Hepatocyte (in vitro differentiated cells): ENCODE measurements at regions not wholly inside any gene's neighbourhood (a gene's known extent, or its start where the extent isn't known, plus 50 kb on each side); places are given as distances from the start of the nearest gene placed in this dataset.

Experiments
- DNase-seq: peaks from one replicate; pipeline ENCODE4 v3.0.0-alpha.2; 2016; ENCODE audit warnings: low spot score
- H2AFZ ChIP-seq: fragments of 200-600 bp; sonication (generic); 2 replicates; pipeline ENCODE4 v1.6.0; 2016; ENCODE audit warnings: antibody characterized with exemption, mild to moderate bottlenecking
- H3K27ac ChIP-seq: fragments of 200-600 bp; sonication (generic); 2 replicates; pipeline ENCODE4 v1.5.1; 2016; ENCODE audit warnings: mild to moderate bottlenecking
- H3K27me3 ChIP-seq: fragments of 200-600 bp; sonication (generic); 2 replicates; pipeline ENCODE4 v1.6.1; 2016
- H3K36me3 ChIP-seq: fragments of 200-600 bp; sonication (generic); replicated peaks from 2 replicates; pipeline ENCODE4 v1.5.1; 2016; ENCODE audit warnings: low read depth; ENCODE audit not compliant: insufficient read depth
- H3K4me1 ChIP-seq: fragments of 200-600 bp; sonication (generic); 2 replicates; pipeline ENCODE4 v1.5.1; 2016; ENCODE audit warnings: mild to moderate bottlenecking, moderate library complexity; ENCODE audit not compliant: insufficient read depth
- H3K4me2 ChIP-seq: fragments of 200-600 bp; sonication (generic); 2 replicates; pipeline ENCODE4 v1.6.0; 2016
- H3K4me3 ChIP-seq: fragments of 200-600 bp; sonication (generic); 2 replicates; pipeline ENCODE4 v1.5.1; 2016; ENCODE audit warnings: mild to moderate bottlenecking
- H3K79me2 ChIP-seq: fragments of 200-600 bp; sonication (generic); 2 replicates; pipeline ENCODE4 v1.6.0; 2017; ENCODE audit warnings: mild to moderate bottlenecking
- H3K9me2 ChIP-seq: fragments of 200-600 bp; sonication (generic); replicated peaks from 2 replicates; pipeline ENCODE4 v1.6.0; 2017; ENCODE audit warnings: mild to moderate bottlenecking; ENCODE audit not compliant: insufficient read depth
- H3K9me3 ChIP-seq: fragments of 200-600 bp; sonication (generic); 2 replicates; pipeline ENCODE4 v1.5.1; 2016; ENCODE audit warnings: low read depth, mild to moderate bottlenecking
- H4K20me1 ChIP-seq: fragments of 200-600 bp; sonication (generic); 2 replicates; pipeline ENCODE4 v1.6.0; 2016; ENCODE audit warnings: mild to moderate bottlenecking; ENCODE audit not compliant: insufficient read depth, poor library complexity, severe bottlenecking
- EZH2 ChIP-seq: fragments of 200-600 bp; sonication (generic); IDR thresholded peaks from 2 replicates; pipeline ENCODE4 v1.6.1; 2016; ENCODE audit warnings: antibody characterized with exemption, mild to moderate bottlenecking, borderline replicate concordance
- EZH2phosphoT487 ChIP-seq: fragments of 200-600 bp; sonication (generic); IDR thresholded peaks from one replicate; pipeline ENCODE4 v1.6.1; 2018; ENCODE audit warnings: antibody characterized with exemption, mild to moderate bottlenecking, low read depth, moderate library complexity; ENCODE audit not compliant: unreplicated experiment, severe bottlenecking
- WGBS: methylation state at CpG from one replicate; pipeline ENCODE4 v1.1.6; 2016; ENCODE audit warnings: low lambda C conversion rate; ENCODE audit errors: missing lambda C conversion rate; 5-methylcytosine and 5-hydroxymethylcytosine counted together
- TF ChIP-seq, protein P1 (sequence below): fragments of 200-600 bp; sonication (generic); IDR thresholded peaks from 2 replicates; pipeline ENCODE4 v1.5.1; 2016; ENCODE audit warnings: antibody characterized with exemption, mild to moderate bottlenecking; ENCODE audit not compliant: poor library complexity

DNA sequence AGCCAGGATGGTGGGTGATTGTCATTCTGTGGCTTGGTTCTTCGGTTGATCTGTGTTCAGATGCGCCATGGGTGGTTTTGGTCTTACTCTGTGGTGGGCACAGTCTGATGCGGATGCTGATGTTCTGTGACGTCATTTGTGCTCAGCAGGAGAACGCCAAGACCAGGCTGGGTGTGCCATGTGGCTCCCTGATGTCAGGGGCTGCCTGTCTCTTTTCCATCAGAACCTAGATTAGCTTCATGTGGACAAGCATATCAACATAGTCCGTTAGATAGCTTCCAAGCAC, 100.6 kb upstream of the ARL4C start:
- TF ChIP-seq EZH2 = no peak
- TF ChIP-seq, protein P1, sequence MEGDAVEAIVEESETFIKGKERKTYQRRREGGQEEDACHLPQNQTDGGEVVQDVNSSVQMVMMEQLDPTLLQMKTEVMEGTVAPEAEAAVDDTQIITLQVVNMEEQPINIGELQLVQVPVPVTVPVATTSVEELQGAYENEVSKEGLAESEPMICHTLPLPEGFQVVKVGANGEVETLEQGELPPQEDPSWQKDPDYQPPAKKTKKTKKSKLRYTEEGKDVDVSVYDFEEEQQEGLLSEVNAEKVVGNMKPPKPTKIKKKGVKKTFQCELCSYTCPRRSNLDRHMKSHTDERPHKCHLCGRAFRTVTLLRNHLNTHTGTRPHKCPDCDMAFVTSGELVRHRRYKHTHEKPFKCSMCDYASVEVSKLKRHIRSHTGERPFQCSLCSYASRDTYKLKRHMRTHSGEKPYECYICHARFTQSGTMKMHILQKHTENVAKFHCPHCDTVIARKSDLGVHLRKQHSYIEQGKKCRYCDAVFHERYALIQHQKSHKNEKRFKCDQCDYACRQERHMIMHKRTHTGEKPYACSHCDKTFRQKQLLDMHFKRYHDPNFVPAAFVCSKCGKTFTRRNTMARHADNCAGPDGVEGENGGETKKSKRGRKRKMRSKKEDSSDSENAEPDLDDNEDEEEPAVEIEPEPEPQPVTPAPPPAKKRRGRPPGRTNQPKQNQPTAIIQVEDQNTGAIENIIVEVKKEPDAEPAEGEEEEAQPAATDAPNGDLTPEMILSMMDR = no peak
- TF ChIP-seq EZH2phosphoT487 = no peak
- no peak for DNase-seq
- no peaks in the 10 kb centered on the region for H3K27me3 ChIP-seq
- no peak overlapping the region for H2AFZ ChIP-seq
- H3K4me1 ChIP-seq = no peaks in the 10 kb centered on the region
- H3K9me2 ChIP-seq = no peaks in the 10 kb centered on the region
- no peak overlapping the region for H3K27ac ChIP-seq
- no peaks in the 10 kb centered on the region for H3K9me3 ChIP-seq
- no peak overlapping the region for H3K4me3 ChIP-seq
- no peaks in the 10 kb centered on the region for H3K36me3 ChIP-seq
- no peaks in the 10 kb centered on the region for H4K20me1 ChIP-seq
- no peaks in the 10 kb centered on the region for H3K79me2 ChIP-seq
- no peak overlapping the region for H3K4me2 ChIP-seq
- WGBS = 91% methylated on average over 6 of the region's 6 CpGs

GRCh38 chr2:234596696-234597575, 100.1 kb upstream of the ARL4C start:
- TF ChIP-seq, protein P1 = no peak
- TF ChIP-seq EZH2phosphoT487 (no peak), EZH2 (no peak)
- no peak for DNase-seq
- Histone ChIP-seq H3K4me2 (no peak overlapping the region), H3K9me3 (no peaks in the 10 kb centered on the region), H3K4me1 (no peaks in the 10 kb centered on the region), H4K20me1 (no peaks in the 10 kb centered on the region), H2AFZ (no peak overlapping the region), H3K9me2 (no peaks in the 10 kb centered on the region), H3K27ac (no peak overlapping the region), H3K4me3 (no peak overlapping the region), H3K36me3 (no peaks in the 10 kb centered on the region), H3K79me2 (no peaks in the 10 kb centered on the region), H3K27me3 (no peaks in the 10 kb centered on the region)
- WGBS = 69% methylated on average over 11 of the region's 12 CpGs

DNA sequence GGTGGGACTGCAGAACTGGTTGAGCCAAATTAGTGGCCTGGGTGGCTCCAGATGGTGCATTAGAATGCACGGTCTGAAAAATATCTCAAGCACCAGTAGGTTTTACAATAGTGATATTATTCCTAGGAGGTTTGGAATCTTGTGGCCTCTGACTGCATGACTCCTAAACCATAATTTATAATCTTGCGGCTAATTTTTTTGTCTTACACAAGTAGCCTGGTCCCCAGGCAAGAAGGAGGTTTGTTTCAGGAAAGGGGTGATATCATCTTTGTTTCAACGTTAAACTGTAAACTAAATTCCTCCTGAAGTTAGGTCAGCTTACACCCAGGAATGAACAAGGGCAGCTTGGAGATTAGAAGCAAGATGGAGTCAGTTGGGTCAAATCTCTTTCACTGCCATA, 98.9 kb upstream of the ARL4C start:
- no peaks in the 10 kb centered on the region for H3K9me3 ChIP-seq
- no peak overlapping the region for H2AFZ ChIP-seq
- no peaks in the 10 kb centered on the region for H3K4me1 ChIP-seq
- H4K20me1 ChIP-seq = no peaks in the 10 kb centered on the region
- no peak overlapping the region for H3K27ac ChIP-seq
- no peak overlapping the region for H3K4me2 ChIP-seq
- DNase-seq = no peak
- no peaks in the 10 kb centered on the region for H3K27me3 ChIP-seq
- H3K9me2 ChIP-seq = no peaks in the 10 kb centered on the region
- no peak for TF ChIP-seq EZH2
- TF ChIP-seq EZH2phosphoT487 = no peak
- TF ChIP-seq, protein P1 = no peak
- H3K4me3 ChIP-seq = no peak overlapping the region
- whole genome bisulfite sequencing = 76% methylated on average over 3 of the region's 3 CpGs
- no peaks in the 10 kb centered on the region for H3K36me3 ChIP-seq
- no peaks in the 10 kb centered on the region for H3K79me2 ChIP-seq
